ENCODE measurements at regions not wholly inside any gene's neighbourhood (a gene's known extent, or its start where the extent isn't known, plus 50 kb on each side); places are given as distances from the start of the nearest gene placed in this dataset.

- Histone ChIP-seq H3K9ac (replicated peaks; ENCODE audit: extremely low read depth, insufficient read depth, low read length) (no peak overlapping the region), H3K36me3 (ENCODE audit: control insufficient read depth in 2 of 2, extremely low read depth in 1 of 2, insufficient read depth in 2 of 2, low read length in 2 of 2) (no peaks in the 10 kb centered on the region), H3K27me3 (ENCODE audit: control insufficient read depth in 2 of 2, insufficient read depth in 2 of 2, low read length in 2 of 2) (peaks cover 0 to 2% of the 10 kb centered on the region in 2 experiments), H4K20me1 (replicated peaks; ENCODE audit: control insufficient read depth, extremely low read depth, insufficient read depth, low read length) (no peaks in the 10 kb centered on the region), H3K79me2 (ENCODE audit: control insufficient read depth, insufficient read depth, low read length) (no peaks in the 10 kb centered on the region), H3K4me1 (ENCODE audit: control insufficient read depth, extremely low read depth, insufficient read depth, low read length) (no peaks in the 10 kb centered on the region), H3K9me3 (replicated peaks; ENCODE audit: control insufficient read depth, insufficient read depth, low read length) (no peaks in the 10 kb centered on the region), H2AFZ (ENCODE audit: low read depth, low read length) (no peak overlapping the region), H3K9me1 (replicated peaks; ENCODE audit: control insufficient read depth, extremely low read depth, insufficient read depth, low read length) (no peaks in the 10 kb centered on the region), H3K27ac (ENCODE audit: insufficient read depth, low read depth, low read length) (no peak overlapping the region), H3K4me3 (replicated peaks in 1 of 3; ENCODE audit: insufficient read depth in 1 of 3, low read depth in 1 of 3, low read length in 3 of 3) (no peak overlapping the region), H3K4me2 (ENCODE audit: insufficient read depth, low read length) (no peak overlapping the region)
- TF ChIP-seq POLR2A (IDR thresholded peaks at IDR 0.05; ENCODE audit: low read depth, low read length) (no peak), MYC (IDR thresholded peaks at IDR 0.05; ENCODE audit: low read depth, low read length) (no peak), EZH2 (IDR thresholded peaks at IDR 0.05; ENCODE audit: borderline replicate concordance, low read depth, low read length, severe bottlenecking) (no peak), POLR2AphosphoS5 (IDR thresholded peaks at IDR 0.05; ENCODE audit: insufficient read depth, low read depth, low read length) (no peak), GATA2 (IDR thresholded peaks at IDR 0.05; ENCODE audit: insufficient read depth, insufficient read length, low read depth, low read length) (no peak), FOS (IDR thresholded peaks at IDR 0.05; ENCODE audit: borderline replicate concordance, insufficient read depth, low read length) (no peak), CTCF (IDR thresholded peaks at IDR 0.05; ENCODE audit: extremely low read depth in 1 of 2, insufficient read depth in 1 of 2, low read depth in 1 of 2, low read length in 2 of 2) (no peak), JUN (IDR thresholded peaks at IDR 0.05; ENCODE audit: borderline replicate concordance, insufficient read depth, insufficient read length, low read depth) (no peak)
- TF ChIP-seq, protein P1, sequence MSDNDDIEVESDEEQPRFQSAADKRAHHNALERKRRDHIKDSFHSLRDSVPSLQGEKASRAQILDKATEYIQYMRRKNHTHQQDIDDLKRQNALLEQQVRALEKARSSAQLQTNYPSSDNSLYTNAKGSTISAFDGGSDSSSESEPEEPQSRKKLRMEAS (IDR thresholded peaks at IDR 0.05; ENCODE audit: insufficient read depth, insufficient read length), result no peak
- dilution Hi-C loops (cut with MboI; ENCODE audit: extremely low pct_ligation_motif_present, low sequenced_read_pairs) (no loop called here), intact Hi-C loops (cut with micrococcal nuclease) (no loop called here)
- DNase-seq (ENCODE audit: low read depth, low spot score), result no peak
- ChIA-PET CTCF (no interaction called here), POLR2A (no interaction called here)
- no peak for FAIRE-seq
- BruUV-seq (replicated peaks), result no TSS peak
Observed at GRCh38 chr7:13188236-13188805, 500.9 kb downstream of the ARL4A start.

Measured in endothelial cell of umbilical vein (primary cell).